ENCODE measurements at regions not wholly inside any gene's neighbourhood (a gene's known extent, or its start where the extent isn't known, plus 50 kb on each side); places are given as distances from the start of the nearest gene placed in this dataset.
A peak's percentile ranks its signal among the peaks of the same experiment; 100 is the strongest.
"Not testable (repeated sequence)": the region's sequence is repeated elsewhere in the genome, so short reads cannot be mapped to it uniquely, and the experiment has no call there.

GRCh38 chr2:87174454-87174853, 152.8 kb upstream of the PLGLB1 start:
- H3K9me3 Mint-ChIP-seq, H3K36me3 Mint-ChIP-seq, H3K4me3 Mint-ChIP-seq: not testable (repeated sequence)

GRCh38 chr2:87183373-87183772, 161.7 kb upstream of the PLGLB1 start:
- not testable (repeated sequence) for H3K4me1 Mint-ChIP-seq; H3K27me3 Mint-ChIP-seq (ENCODE audit: low read depth in 3 of 3); H3K27ac Mint-ChIP-seq; H3K36me3 Mint-ChIP-seq; H3K4me3 Mint-ChIP-seq; DNase-seq; H3K9me3 Mint-ChIP-seq

More at GRCh38 chr2:87174454-87174853, 152.8 kb upstream of the PLGLB1 start:
- not testable (repeated sequence) for H3K4me1 Mint-ChIP-seq; DNase-seq; H3K27ac Mint-ChIP-seq; H3K27me3 Mint-ChIP-seq (ENCODE audit: low read depth in 3 of 3)

GRCh38 chr2:87184260-87184659, 162.6 kb upstream of the PLGLB1 start:
- DNase-seq; H3K4me1 Mint-ChIP-seq; H3K36me3 Mint-ChIP-seq; H3K27me3 Mint-ChIP-seq (ENCODE audit: low read depth in 3 of 3); H3K27ac Mint-ChIP-seq; H3K9me3 Mint-ChIP-seq; H3K4me3 Mint-ChIP-seq: not testable (repeated sequence)

GRCh38 chr2:87189214-87189613, 167.6 kb upstream of the PLGLB1 start:
- not testable (repeated sequence) for H3K27ac Mint-ChIP-seq, H3K9me3 Mint-ChIP-seq, H3K4me1 Mint-ChIP-seq

GRCh38 chr2:87193336-87193735, 171.7 kb upstream of the PLGLB1 start:
- not testable (repeated sequence) for H3K4me3 Mint-ChIP-seq; H3K27me3 Mint-ChIP-seq (ENCODE audit: low read depth in 3 of 3); H3K36me3 Mint-ChIP-seq; DNase-seq; H3K4me1 Mint-ChIP-seq; H3K9me3 Mint-ChIP-seq; H3K27ac Mint-ChIP-seq

More at GRCh38 chr2:87189214-87189613, 167.6 kb upstream of the PLGLB1 start:
- DNase-seq; H3K27me3 Mint-ChIP-seq (ENCODE audit: low read depth in 3 of 3); H3K36me3 Mint-ChIP-seq; H3K4me3 Mint-ChIP-seq: not testable (repeated sequence)

GRCh38 chr2:87194254-87194999, 172.8 kb upstream of the PLGLB1 start:
- not testable (repeated sequence) for H3K9me3 Mint-ChIP-seq; H3K27ac Mint-ChIP-seq; H3K4me3 Mint-ChIP-seq; H3K36me3 Mint-ChIP-seq; DNase-seq; H3K4me1 Mint-ChIP-seq; H3K27me3 Mint-ChIP-seq (ENCODE audit: low read depth in 3 of 3)

GRCh38 chr2:87196720-87197388, 175.2 kb upstream of the PLGLB1 start:
- not testable (repeated sequence) for H3K4me3 Mint-ChIP-seq; H3K27me3 Mint-ChIP-seq (ENCODE audit: low read depth in 3 of 3); H3K27ac Mint-ChIP-seq; H3K36me3 Mint-ChIP-seq; H3K4me1 Mint-ChIP-seq; H3K9me3 Mint-ChIP-seq; DNase-seq

GRCh38 chr2:87198422-87198821, 176.8 kb upstream of the PLGLB1 start:
- H3K4me3 Mint-ChIP-seq; DNase-seq; H3K4me1 Mint-ChIP-seq; H3K9me3 Mint-ChIP-seq; H3K27ac Mint-ChIP-seq; H3K36me3 Mint-ChIP-seq; H3K27me3 Mint-ChIP-seq (ENCODE audit: low read depth in 3 of 3): not testable (repeated sequence)

GRCh38 chr2:87199228-87199627, 177.6 kb upstream of the PLGLB1 start:
- H3K27me3 Mint-ChIP-seq (ENCODE audit: low read depth in 3 of 3); H3K4me3 Mint-ChIP-seq; H3K27ac Mint-ChIP-seq; H3K9me3 Mint-ChIP-seq; H3K4me1 Mint-ChIP-seq; DNase-seq; H3K36me3 Mint-ChIP-seq: not testable (repeated sequence)

GRCh38 chr2:87204569-87205147, 183.0 kb upstream of the PLGLB1 start:
- not testable (repeated sequence) for H3K27ac Mint-ChIP-seq; H3K36me3 Mint-ChIP-seq; DNase-seq; H3K4me1 Mint-ChIP-seq; H3K9me3 Mint-ChIP-seq; H3K27me3 Mint-ChIP-seq (ENCODE audit: low read depth in 3 of 3); H3K4me3 Mint-ChIP-seq

- not testable (repeated sequence) for H3K4me3 Mint-ChIP-seq; H3K36me3 Mint-ChIP-seq; H3K4me1 Mint-ChIP-seq; H3K27ac Mint-ChIP-seq; H3K9me3 Mint-ChIP-seq; DNase-seq; H3K27me3 Mint-ChIP-seq (ENCODE audit: low read depth in 3 of 3)
Measured at GRCh38 chr2:87212938-87213337, 191.3 kb upstream of the PLGLB1 start.

- H3K36me3 Mint-ChIP-seq; H3K27me3 Mint-ChIP-seq (ENCODE audit: low read depth in 3 of 3); DNase-seq; H3K4me3 Mint-ChIP-seq; H3K27ac Mint-ChIP-seq; H3K4me1 Mint-ChIP-seq; H3K9me3 Mint-ChIP-seq: not testable (repeated sequence)
Measured at GRCh38 chr2:87217005-87217404, 195.4 kb upstream of the PLGLB1 start.

GRCh38 chr2:87217741-87218410, 196.2 kb upstream of the PLGLB1 start:
- H3K27me3 Mint-ChIP-seq (ENCODE audit: low read depth in 3 of 3); H3K27ac Mint-ChIP-seq; H3K36me3 Mint-ChIP-seq; H3K9me3 Mint-ChIP-seq; H3K4me1 Mint-ChIP-seq; H3K4me3 Mint-ChIP-seq: not testable (repeated sequence)
- peak in 1 of 3 donors; percentile 39 for DNase-seq

GRCh38 chr2:87220651-87221050, 199.0 kb upstream of the PLGLB1 start:
- not testable (repeated sequence) for H3K4me3 Mint-ChIP-seq; H3K27me3 Mint-ChIP-seq (ENCODE audit: low read depth in 3 of 3); H3K4me1 Mint-ChIP-seq; H3K27ac Mint-ChIP-seq; H3K9me3 Mint-ChIP-seq; DNase-seq; H3K36me3 Mint-ChIP-seq
